ENCODE measurements at regions not wholly inside any gene's neighbourhood (a gene's known extent, or its start where the extent isn't known, plus 50 kb on each side); places are given as distances from the start of the nearest gene placed in this dataset.

DNA sequence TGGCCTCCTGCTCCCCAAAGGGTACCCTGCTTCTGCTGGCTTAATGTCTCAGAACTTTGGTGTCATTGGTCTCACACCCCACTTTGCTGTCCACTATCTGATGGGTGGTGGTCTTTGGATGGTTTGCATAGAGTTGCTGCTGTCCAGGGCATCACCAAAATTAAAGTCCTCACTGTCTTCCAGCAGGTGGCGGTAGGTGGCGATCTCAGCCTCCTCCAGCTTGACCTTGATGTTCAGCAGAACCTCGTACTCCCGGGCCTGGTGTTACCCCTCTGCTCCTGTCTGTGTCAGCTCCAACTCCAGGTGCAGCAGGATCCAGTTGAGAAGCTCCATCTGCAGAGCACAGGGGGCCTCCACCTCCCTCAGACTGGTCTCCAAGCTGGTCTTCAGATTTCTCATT, 1169.5 kb upstream of the PABPC4L start:
- no TSS peak for BruUV-seq (replicated peaks)
- Histone ChIP-seq H3K9me1 (replicated peaks; ENCODE audit: control insufficient read depth, extremely low read depth, insufficient read depth, low read length) (no peaks in the 10 kb centered on the region), H2AFZ (ENCODE audit: low read depth, low read length) (no peak overlapping the region), H3K27ac (ENCODE audit: insufficient read depth, low read depth, low read length) (no peak overlapping the region), H3K4me1 (ENCODE audit: control insufficient read depth, extremely low read depth, insufficient read depth, low read length) (no peaks in the 10 kb centered on the region), H4K20me1 (replicated peaks; ENCODE audit: control insufficient read depth, extremely low read depth, insufficient read depth, low read length) (no peaks in the 10 kb centered on the region), H3K27me3 (ENCODE audit: control insufficient read depth in 2 of 2, insufficient read depth in 2 of 2, low read length in 2 of 2) (no peaks in the 10 kb centered on the region), H3K4me3 (replicated peaks in 1 of 3; ENCODE audit: insufficient read depth in 1 of 3, low read depth in 1 of 3, low read length in 3 of 3) (no peak overlapping the region), H3K9ac (replicated peaks; ENCODE audit: extremely low read depth, insufficient read depth, low read length) (no peak overlapping the region), H3K4me2 (ENCODE audit: insufficient read depth, low read length) (no peak overlapping the region), H3K9me3 (replicated peaks; ENCODE audit: control insufficient read depth, insufficient read depth, low read length) (no peaks in the 10 kb centered on the region), H3K36me3 (ENCODE audit: control insufficient read depth in 2 of 2, extremely low read depth in 1 of 2, insufficient read depth in 2 of 2, low read length in 2 of 2) (no peaks in the 10 kb centered on the region), H3K79me2 (ENCODE audit: control insufficient read depth, insufficient read depth, low read length) (no peaks in the 10 kb centered on the region)
- TF ChIP-seq, protein P1, sequence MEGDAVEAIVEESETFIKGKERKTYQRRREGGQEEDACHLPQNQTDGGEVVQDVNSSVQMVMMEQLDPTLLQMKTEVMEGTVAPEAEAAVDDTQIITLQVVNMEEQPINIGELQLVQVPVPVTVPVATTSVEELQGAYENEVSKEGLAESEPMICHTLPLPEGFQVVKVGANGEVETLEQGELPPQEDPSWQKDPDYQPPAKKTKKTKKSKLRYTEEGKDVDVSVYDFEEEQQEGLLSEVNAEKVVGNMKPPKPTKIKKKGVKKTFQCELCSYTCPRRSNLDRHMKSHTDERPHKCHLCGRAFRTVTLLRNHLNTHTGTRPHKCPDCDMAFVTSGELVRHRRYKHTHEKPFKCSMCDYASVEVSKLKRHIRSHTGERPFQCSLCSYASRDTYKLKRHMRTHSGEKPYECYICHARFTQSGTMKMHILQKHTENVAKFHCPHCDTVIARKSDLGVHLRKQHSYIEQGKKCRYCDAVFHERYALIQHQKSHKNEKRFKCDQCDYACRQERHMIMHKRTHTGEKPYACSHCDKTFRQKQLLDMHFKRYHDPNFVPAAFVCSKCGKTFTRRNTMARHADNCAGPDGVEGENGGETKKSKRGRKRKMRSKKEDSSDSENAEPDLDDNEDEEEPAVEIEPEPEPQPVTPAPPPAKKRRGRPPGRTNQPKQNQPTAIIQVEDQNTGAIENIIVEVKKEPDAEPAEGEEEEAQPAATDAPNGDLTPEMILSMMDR (IDR thresholded peaks at IDR 0.05; ENCODE audit: extremely low read depth in 1 of 2, insufficient read depth in 1 of 2, low read depth in 1 of 2, low read length in 2 of 2), result peak in 1 of 2 donors; percentile 18
- TF ChIP-seq POLR2A (IDR thresholded peaks at IDR 0.05; ENCODE audit: low read depth, low read length) (no peak), POLR2AphosphoS5 (IDR thresholded peaks at IDR 0.05; ENCODE audit: insufficient read depth, low read depth, low read length) (no peak), MYC (IDR thresholded peaks at IDR 0.05; ENCODE audit: low read depth, low read length) (no peak)
- FAIRE-seq, result no peak
- DNase-seq (ENCODE audit: low read depth, low spot score), result no peak
- CTCF ChIA-PET, result interaction anchor here (2.0 to 3.5 kb wide), 2 partner anchors 11 to 1494 kb away, joined by 5 to 20 read pairs; no protein-coding TSS in a partner anchor
- dilution Hi-C loops (cut with MboI; ENCODE audit: extremely low pct_ligation_motif_present, low sequenced_read_pairs) (no loop called here), intact Hi-C loops (cut with micrococcal nuclease) (loop anchor here (10.0 kb wide), 1 partner anchor 1494 kb away; no protein-coding TSS in a partner anchor)
- POLR2A ChIA-PET, result no interaction called here

DNA sequence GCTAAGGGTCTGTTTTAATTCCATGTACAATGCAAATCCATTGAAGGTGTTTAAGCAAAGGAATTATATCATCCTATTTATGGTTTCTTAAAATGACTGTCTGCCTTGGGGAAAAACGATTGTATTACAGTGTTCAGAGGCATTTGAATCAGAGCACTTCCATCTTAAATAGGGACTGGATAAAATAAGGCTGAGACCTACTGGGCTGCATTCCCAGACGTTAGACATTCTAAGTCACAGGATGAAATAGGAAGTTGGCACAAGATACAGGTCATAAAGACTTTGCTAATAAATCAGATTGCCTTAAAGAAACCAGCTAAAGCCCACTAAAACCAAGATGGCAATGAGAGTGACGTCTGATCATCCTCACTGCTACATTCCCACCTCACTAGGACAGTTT, 1167.2 kb upstream of the PABPC4L start:
- dilution Hi-C loops (cut with MboI; ENCODE audit: extremely low pct_ligation_motif_present, low sequenced_read_pairs) (no loop called here), intact Hi-C loops (cut with micrococcal nuclease) (no loop called here)
- TF ChIP-seq POLR2A (IDR thresholded peaks at IDR 0.05; ENCODE audit: low read depth, low read length) (no peak), MYC (IDR thresholded peaks at IDR 0.05; ENCODE audit: low read depth, low read length) (no peak), EZH2 (IDR thresholded peaks at IDR 0.05; ENCODE audit: borderline replicate concordance, low read depth, low read length, severe bottlenecking) (no peak)
- DNase-seq (ENCODE audit: low read depth, low spot score) (no peak), FAIRE-seq (no peak)
- Histone ChIP-seq H3K9me1 (replicated peaks; ENCODE audit: control insufficient read depth, extremely low read depth, insufficient read depth, low read length) (no peaks in the 10 kb centered on the region), H3K9ac (replicated peaks; ENCODE audit: extremely low read depth, insufficient read depth, low read length) (no peak overlapping the region), H3K4me1 (ENCODE audit: control insufficient read depth, extremely low read depth, insufficient read depth, low read length) (no peaks in the 10 kb centered on the region), H3K36me3 (ENCODE audit: control insufficient read depth in 2 of 2, extremely low read depth in 1 of 2, insufficient read depth in 2 of 2, low read length in 2 of 2) (no peaks in the 10 kb centered on the region), H3K27ac (ENCODE audit: insufficient read depth, low read depth, low read length) (no peak overlapping the region), H3K27me3 (ENCODE audit: control insufficient read depth in 2 of 2, insufficient read depth in 2 of 2, low read length in 2 of 2) (no peaks in the 10 kb centered on the region), H3K4me2 (ENCODE audit: insufficient read depth, low read length) (no peak overlapping the region), H2AFZ (ENCODE audit: low read depth, low read length) (peak overlapping the region; percentile 6), H3K9me3 (replicated peaks; ENCODE audit: control insufficient read depth, insufficient read depth, low read length) (no peaks in the 10 kb centered on the region), H3K4me3 (replicated peaks in 1 of 3; ENCODE audit: insufficient read depth in 1 of 3, low read depth in 1 of 3, low read length in 3 of 3) (no peak overlapping the region), H4K20me1 (replicated peaks; ENCODE audit: control insufficient read depth, extremely low read depth, insufficient read depth, low read length) (no peaks in the 10 kb centered on the region), H3K79me2 (ENCODE audit: control insufficient read depth, insufficient read depth, low read length) (no peaks in the 10 kb centered on the region)
- ChIA-PET CTCF (no interaction called here), POLR2A (no interaction called here)
- BruUV-seq (replicated peaks), result no TSS peak
